CD8-positive, alpha-beta memory T cell (primary cell): ENCODE measurements at regions not wholly inside any gene's neighbourhood (a gene's known extent, or its start where the extent isn't known, plus 50 kb on each side); places are given as distances from the start of the nearest gene placed in this dataset.

Source experiments
- CTCF ChIA-PET: fragments of 350-600 bp; sonication (Branson Sonifier 250); formaldehyde crosslinking; loops from one replicate; lab custom pipeline; 2021; ENCODE audit warnings: antibody characterized with exemption; lab: Charles Lee
- POLR2A ChIA-PET: fragments of 350-600 bp; sonication (Branson Sonifier 250); formaldehyde crosslinking; loops from one replicate; lab custom pipeline; 2021; ENCODE audit warnings: antibody characterized with exemption; lab: Charles Lee
- DNase-seq, 5 donors: peaks; one replicate each; pipeline versions ENCODE4 v3.0.0 to v3.0.0-alpha.2; 2020 to 2022; ENCODE audit warnings: mixed read lengths in 1 of 5
- H3K27ac ChIP-seq: one replicate; pipeline ENCODE4 v1.7.0; 2013; ENCODE audit warnings: low read depth, mild to moderate bottlenecking, low read length, moderate library complexity
- H3K27me3 ChIP-seq: 2 replicates; pipeline ENCODE4 v1.7.0; 2013; ENCODE audit warnings: low read length, mild to moderate bottlenecking; ENCODE audit not compliant: insufficient read depth, poor library complexity, severe bottlenecking
- H3K36me3 ChIP-seq: 2 replicates; pipeline ENCODE4 v1.7.0; 2013; ENCODE audit warnings: mild to moderate bottlenecking, low read length, moderate library complexity; ENCODE audit not compliant: insufficient read depth
- H3K4me1 ChIP-seq: 2 replicates; pipeline ENCODE4 v1.7.0; 2013; ENCODE audit warnings: mild to moderate bottlenecking, low read length, moderate library complexity; ENCODE audit not compliant: insufficient read depth
- H3K4me3 ChIP-seq: 2 replicates; pipeline ENCODE4 v1.7.0; 2013; ENCODE audit warnings: mild to moderate bottlenecking, low read length
- H3K9me3 ChIP-seq: 2 replicates; pipeline ENCODE4 v1.7.0; 2013; ENCODE audit warnings: mild to moderate bottlenecking, low read length
- H3K27ac Mint-ChIP-seq, 8 donors: one replicate each; pipeline ENCODE4 v1.8.0; 2020 to 2021; ENCODE audit warnings: mixed read lengths in 8 of 8, mild to moderate bottlenecking in 6 of 8, inconsistent platforms in 3 of 8, moderate library complexity in 3 of 8
- H3K27me3 Mint-ChIP-seq, 2 donors: one replicate each; pipeline ENCODE4 v1.8.0; 2020 to 2021; ENCODE audit warnings: mixed read lengths in 2 of 2, mild to moderate bottlenecking in 1 of 2, moderate library complexity in 1 of 2
- H3K36me3 Mint-ChIP-seq, 3 donors: one replicate each; pipeline ENCODE4 v1.8.0; 2020 to 2021; ENCODE audit warnings: mixed read lengths in 3 of 3, inconsistent platforms in 1 of 3, mild to moderate bottlenecking in 1 of 3
- H3K4me1 Mint-ChIP-seq, 3 donors: one replicate each; pipeline ENCODE4 v1.8.0; 2020 to 2021; ENCODE audit warnings: mixed read lengths in 3 of 3, inconsistent platforms in 1 of 3, mild to moderate bottlenecking in 1 of 3
- H3K4me3 Mint-ChIP-seq, 7 donors: one replicate each; pipeline ENCODE4 v1.8.0; 2020 to 2021; ENCODE audit warnings: mixed read lengths in 7 of 7, mild to moderate bottlenecking in 6 of 7, moderate library complexity in 4 of 7, inconsistent platforms in 2 of 7
- H3K9me3 Mint-ChIP-seq, 5 donors: one replicate each; pipeline ENCODE4 v1.8.0; 2020 to 2022; ENCODE audit warnings: mixed read lengths in 5 of 5, mild to moderate bottlenecking in 3 of 5, moderate library complexity in 2 of 5, inconsistent platforms in 1 of 5

- Histone ChIP-seq H3K4me1 (no peaks in the 10 kb centered on the region), H3K4me3 (no peak overlapping the region), H3K36me3 (no peaks in the 10 kb centered on the region), H3K27ac (no peak overlapping the region), H3K9me3 (no peaks in the 10 kb centered on the region), H3K27me3 (no peaks in the 10 kb centered on the region)
- H3K4me3 Mint-ChIP-seq, result no peak overlapping the region
- no peak for DNase-seq
- H3K27ac Mint-ChIP-seq, result no peak overlapping the region
- POLR2A ChIA-PET, result no interaction called here
- no peaks in the 10 kb centered on the region for H3K36me3 Mint-ChIP-seq
- H3K9me3 Mint-ChIP-seq, result peaks cover 0 to 2% (median 0%) of the 10 kb centered on the region in 5 donors
- CTCF ChIA-PET, result no interaction called here
- peaks cover 0 to 1% of the 10 kb centered on the region in 2 donors for H3K27me3 Mint-ChIP-seq
- no peaks in the 10 kb centered on the region for H3K4me1 Mint-ChIP-seq
These were observed 156.5 kb downstream of the PAWR start for GRCh38 chr12:79534029-79534867.

DNA sequence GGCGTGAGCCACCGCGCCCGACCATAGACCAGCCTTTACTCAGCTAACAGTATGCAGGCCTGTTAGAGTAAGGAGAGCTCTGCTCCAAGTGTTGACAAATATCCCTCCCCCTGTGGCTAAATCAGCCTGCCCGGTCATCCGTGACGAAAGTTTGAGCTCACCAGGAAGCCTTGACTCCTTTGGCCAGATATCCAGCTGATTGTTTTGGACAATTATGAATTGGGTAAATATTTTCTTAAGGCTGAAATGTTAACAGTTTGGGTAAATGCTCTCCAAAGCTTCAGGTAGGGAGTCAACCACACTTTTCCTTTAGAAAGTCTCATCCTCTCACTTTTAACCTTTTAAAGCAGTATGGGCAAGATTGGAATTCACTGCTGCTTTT lies 157.9 kb downstream of the PAWR start:
- H3K36me3 ChIP-seq, result no peaks in the 10 kb centered on the region
- no peaks in the 10 kb centered on the region for H3K4me1 ChIP-seq
- DNase-seq, result no peak
- no peak overlapping the region for H3K4me3 ChIP-seq
- peaks cover 0 to 2% (median 0%) of the 10 kb centered on the region in 5 donors for H3K9me3 Mint-ChIP-seq
- no peak overlapping the region for H3K27ac Mint-ChIP-seq
- CTCF ChIA-PET, result no interaction called here
- no peaks in the 10 kb centered on the region for H3K36me3 Mint-ChIP-seq
- POLR2A ChIA-PET, result no interaction called here
- no peaks in the 10 kb centered on the region for H3K9me3 ChIP-seq
- no peak overlapping the region for H3K4me3 Mint-ChIP-seq
- H3K4me1 Mint-ChIP-seq, result no peaks in the 10 kb centered on the region
- no peaks in the 10 kb centered on the region for H3K27me3 Mint-ChIP-seq
- no peak overlapping the region for H3K27ac ChIP-seq
- no peaks in the 10 kb centered on the region for H3K27me3 ChIP-seq

GRCh38 chr12:79531518-79531917 lies 159.2 kb downstream of the PAWR start:
- no peaks in the 10 kb centered on the region for H3K27me3 Mint-ChIP-seq
- no peak overlapping the region for H3K27ac Mint-ChIP-seq
- H3K36me3 Mint-ChIP-seq, result no peaks in the 10 kb centered on the region
- no peak overlapping the region for H3K4me3 Mint-ChIP-seq
- no peaks in the 10 kb centered on the region for H3K9me3 ChIP-seq
- no peaks in the 10 kb centered on the region for H3K36me3 ChIP-seq
- ChIA-PET POLR2A (no interaction called here), CTCF (no interaction called here)
- H3K4me3 ChIP-seq, result no peak overlapping the region
- no peaks in the 10 kb centered on the region for H3K4me1 Mint-ChIP-seq
- no peaks in the 10 kb centered on the region for H3K4me1 ChIP-seq
- H3K27ac ChIP-seq, result no peak overlapping the region
- peaks cover 0 to 2% (median 0%) of the 10 kb centered on the region in 5 donors for H3K9me3 Mint-ChIP-seq
- no peak for DNase-seq
- H3K27me3 ChIP-seq, result no peaks in the 10 kb centered on the region

DNA sequence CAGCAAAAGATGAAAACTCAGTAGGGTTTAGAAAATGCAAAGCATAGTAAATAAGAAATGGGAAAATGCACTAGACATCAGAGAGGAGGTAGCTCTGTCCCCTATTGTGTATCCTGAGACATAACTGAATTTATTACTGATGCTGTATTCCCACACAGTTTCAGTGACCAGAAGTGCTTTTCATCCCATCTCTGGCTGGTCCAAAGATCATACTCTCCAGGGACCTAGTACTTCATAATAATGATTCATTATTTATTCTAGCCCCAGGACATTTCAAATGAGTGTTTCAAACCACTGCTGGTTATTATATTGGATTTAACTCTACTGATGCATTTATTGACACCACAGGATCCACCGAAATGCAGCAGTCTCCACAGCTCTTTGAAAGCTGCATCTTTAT lies 163.3 kb downstream of the PAWR start:
- no peak for DNase-seq
- no peaks in the 10 kb centered on the region for H3K9me3 ChIP-seq
- H3K27ac ChIP-seq, result no peak overlapping the region
- Mint-ChIP-seq H3K27ac (no peak overlapping the region), H3K27me3 (peaks cover 0 to 3% of the 10 kb centered on the region in 2 donors), H3K4me1 (no peaks in the 10 kb centered on the region), H3K4me3 (no peak overlapping the region), H3K9me3 (no peaks in the 10 kb centered on the region), H3K36me3 (no peaks in the 10 kb centered on the region)
- no peak overlapping the region for H3K4me3 ChIP-seq
- POLR2A ChIA-PET, result no interaction called here
- no peaks in the 10 kb centered on the region for H3K36me3 ChIP-seq
- H3K27me3 ChIP-seq, result no peaks in the 10 kb centered on the region
- CTCF ChIA-PET, result no interaction called here
- no peaks in the 10 kb centered on the region for H3K4me1 ChIP-seq

DNA sequence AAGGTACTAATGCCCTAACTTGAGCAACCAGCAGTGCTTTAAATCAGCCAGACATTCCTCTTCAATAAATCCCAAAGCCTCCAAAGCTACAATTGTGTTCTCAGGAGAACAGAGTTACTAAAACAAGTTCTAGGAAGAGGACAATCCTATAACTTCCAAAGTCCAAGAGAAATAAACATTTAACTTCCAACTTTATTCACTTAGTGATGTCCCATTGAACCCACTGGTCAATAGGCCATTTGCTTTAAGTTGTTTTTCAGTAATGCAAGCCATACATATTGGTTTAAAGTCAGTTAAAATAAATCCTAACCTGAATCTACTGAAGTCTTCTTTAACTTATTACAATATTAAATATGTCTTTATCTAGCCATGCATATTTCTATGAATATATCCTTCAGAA lies 165.4 kb downstream of the PAWR start:
- Mint-ChIP-seq H3K9me3 (no peaks in the 10 kb centered on the region), H3K4me1 (no peaks in the 10 kb centered on the region), H3K27me3 (peaks cover 0 to 3% of the 10 kb centered on the region in 2 donors), H3K36me3 (no peaks in the 10 kb centered on the region), H3K27ac (no peak overlapping the region), H3K4me3 (no peak overlapping the region)
- H3K4me3 ChIP-seq, result no peak overlapping the region
- H3K27ac ChIP-seq, result no peak overlapping the region
- DNase-seq, result no peak
- CTCF ChIA-PET, result no interaction called here
- no peaks in the 10 kb centered on the region for H3K4me1 ChIP-seq
- POLR2A ChIA-PET, result no interaction called here
- H3K27me3 ChIP-seq, result no peaks in the 10 kb centered on the region
- H3K9me3 ChIP-seq, result no peaks in the 10 kb centered on the region
- H3K36me3 ChIP-seq, result no peaks in the 10 kb centered on the region

DNA sequence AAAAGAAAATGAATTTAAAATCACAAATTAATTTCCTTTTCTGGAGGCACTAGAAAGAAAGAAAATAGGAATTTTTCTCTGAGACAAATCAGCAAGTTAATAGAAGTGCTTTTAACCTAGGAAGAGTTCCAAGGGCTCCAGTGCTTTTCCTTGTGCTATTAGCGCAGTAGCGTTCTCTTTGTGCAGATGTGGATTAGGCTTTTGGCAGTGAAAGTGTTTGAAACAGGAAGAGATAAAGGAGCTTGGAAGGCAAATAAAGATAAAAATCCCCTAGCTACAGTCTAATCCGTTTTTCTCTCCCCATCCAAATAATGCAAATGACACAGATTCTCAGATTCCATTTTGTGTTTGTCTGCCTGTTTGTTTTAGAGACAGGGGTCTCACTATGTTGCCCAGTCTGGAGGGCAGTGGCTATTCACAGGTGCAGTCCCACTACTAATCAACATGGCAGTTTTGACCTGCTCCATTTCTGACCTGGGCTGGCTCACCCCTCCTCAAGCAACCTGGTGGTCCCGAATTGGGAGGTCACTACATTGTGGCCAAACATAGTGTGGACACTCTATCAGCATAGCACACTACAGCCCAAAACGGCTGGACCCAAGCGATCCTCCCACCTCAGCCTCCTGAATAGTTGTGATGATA lies 166.1 kb downstream of the PAWR start:
- ChIA-PET POLR2A (no interaction called here), CTCF (no interaction called here)
- Mint-ChIP-seq H3K27ac (no peak overlapping the region), H3K4me1 (no peaks in the 10 kb centered on the region), H3K4me3 (no peak overlapping the region), H3K36me3 (no peaks in the 10 kb centered on the region), H3K9me3 (no peaks in the 10 kb centered on the region), H3K27me3 (peaks cover 0 to 3% of the 10 kb centered on the region in 2 donors)
- H3K36me3 ChIP-seq, result no peaks in the 10 kb centered on the region
- no peaks in the 10 kb centered on the region for H3K9me3 ChIP-seq
- no peak overlapping the region for H3K4me3 ChIP-seq
- no peak for DNase-seq
- no peaks in the 10 kb centered on the region for H3K27me3 ChIP-seq
- no peak overlapping the region for H3K27ac ChIP-seq
- no peaks in the 10 kb centered on the region for H3K4me1 ChIP-seq

GRCh38 chr12:79522989-79523386 lies 167.8 kb downstream of the PAWR start:
- Mint-ChIP-seq H3K36me3 (no peaks in the 10 kb centered on the region), H3K9me3 (peaks cover 0 to 2% (median 0%) of the 10 kb centered on the region in 5 donors), H3K4me3 (no peak overlapping the region), H3K27me3 (peaks cover 0 to 3% of the 10 kb centered on the region in 2 donors), H3K27ac (no peak overlapping the region), H3K4me1 (no peaks in the 10 kb centered on the region)
- Histone ChIP-seq H3K27ac (no peak overlapping the region), H3K9me3 (no peaks in the 10 kb centered on the region), H3K36me3 (no peaks in the 10 kb centered on the region), H3K4me3 (no peak overlapping the region), H3K4me1 (no peaks in the 10 kb centered on the region), H3K27me3 (no peaks in the 10 kb centered on the region)
- ChIA-PET POLR2A (no interaction called here), CTCF (no interaction called here)
- DNase-seq, result no peak

- POLR2A ChIA-PET, result no interaction called here
- CTCF ChIA-PET, result no interaction called here
- H3K36me3 Mint-ChIP-seq, result no peaks in the 10 kb centered on the region
- Histone ChIP-seq H3K36me3 (no peaks in the 10 kb centered on the region), H3K27ac (no peak overlapping the region), H3K9me3 (no peaks in the 10 kb centered on the region), H3K4me1 (no peaks in the 10 kb centered on the region), H3K4me3 (no peak overlapping the region), H3K27me3 (no peaks in the 10 kb centered on the region)
- H3K4me1 Mint-ChIP-seq, result no peaks in the 10 kb centered on the region
- no peak overlapping the region for H3K27ac Mint-ChIP-seq
- H3K9me3 Mint-ChIP-seq, result peaks cover 0 to 2% (median 0%) of the 10 kb centered on the region in 5 donors
- DNase-seq, result no peak
- peaks cover 0 to 3% of the 10 kb centered on the region in 2 donors for H3K27me3 Mint-ChIP-seq
- H3K4me3 Mint-ChIP-seq, result no peak overlapping the region
These were observed 168.3 kb downstream of the PAWR start for GRCh38 chr12:79522257-79522988.
